ENCODE measurements at regions not wholly inside any gene's neighbourhood (a gene's known extent, or its start where the extent isn't known, plus 50 kb on each side); places are given as distances from the start of the nearest gene placed in this dataset.

- TF ChIP-seq CTCF (IDR thresholded peaks at IDR 0.05; ENCODE audit: insufficient read depth, low read length, poor library complexity, severe bottlenecking): no peak
- DNase-seq (ENCODE audit: extremely low read depth, insufficient read length): no peak
- H3K4me3 ChIP-seq (replicated peaks; ENCODE audit: low read depth, low read length): no peak overlapping the region
Measured at GRCh38 chr7:86920154-86920553, 139.3 kb downstream of the ELAPOR2 start.

GRCh38 chr7:86918245-86918644 lies 141.2 kb downstream of the ELAPOR2 start:
- Histone ChIP-seq H3K36me3 (ENCODE audit: control insufficient read depth, insufficient read depth, low read length) (no peaks in the 10 kb centered on the region), H3K4me3 (replicated peaks; ENCODE audit: low read depth, low read length) (no peak overlapping the region), H3K27me3 (replicated peaks; ENCODE audit: control insufficient read depth, insufficient read depth, low read length) (no peaks in the 10 kb centered on the region)
- no peak for TF ChIP-seq CTCF (IDR thresholded peaks at IDR 0.05; ENCODE audit: insufficient read depth, low read length, poor library complexity, severe bottlenecking)
- no peak for DNase-seq (ENCODE audit: extremely low read depth, insufficient read length)

More at GRCh38 chr7:86920154-86920553, 139.3 kb downstream of the ELAPOR2 start:
- Histone ChIP-seq H3K36me3 (ENCODE audit: control insufficient read depth, insufficient read depth, low read length) (no peaks in the 10 kb centered on the region), H3K27me3 (replicated peaks; ENCODE audit: control insufficient read depth, insufficient read depth, low read length) (no peaks in the 10 kb centered on the region)

- no peak for TF ChIP-seq CTCF (IDR thresholded peaks at IDR 0.05; ENCODE audit: insufficient read depth, low read length, poor library complexity, severe bottlenecking)
- H3K4me3 ChIP-seq (replicated peaks; ENCODE audit: low read depth, low read length): no peak overlapping the region
- no peak for DNase-seq (ENCODE audit: extremely low read depth, insufficient read length)
- H3K36me3 ChIP-seq (ENCODE audit: control insufficient read depth, insufficient read depth, low read length): no peaks in the 10 kb centered on the region
- H3K27me3 ChIP-seq (replicated peaks; ENCODE audit: control insufficient read depth, insufficient read depth, low read length): no peaks in the 10 kb centered on the region
Measured at GRCh38 chr7:86916277-86916825, 143.1 kb downstream of the ELAPOR2 start.

GRCh38 chr7:86914551-86914950 lies 144.9 kb downstream of the ELAPOR2 start:
- H3K4me3 ChIP-seq (replicated peaks; ENCODE audit: low read depth, low read length): no peak overlapping the region
- no peaks in the 10 kb centered on the region for H3K36me3 ChIP-seq (ENCODE audit: control insufficient read depth, insufficient read depth, low read length)
- DNase-seq (ENCODE audit: extremely low read depth, insufficient read length): no peak
- peak; percentile 42 for TF ChIP-seq CTCF (IDR thresholded peaks at IDR 0.05; ENCODE audit: insufficient read depth, low read length, poor library complexity, severe bottlenecking)
- H3K27me3 ChIP-seq (replicated peaks; ENCODE audit: control insufficient read depth, insufficient read depth, low read length): no peaks in the 10 kb centered on the region

Measured in GM06990 (cell line).